Upper lobe of left lung (tissue), 4 donors: ENCODE measurements at regions not wholly inside any gene's neighbourhood (a gene's known extent, or its start where the extent isn't known, plus 50 kb on each side); places are given as distances from the start of the nearest gene placed in this dataset.

Source experiments
- CTCF ChIP-seq, 6 experiments: fragments of 450-650 bp in 4 of 6; fragments of 200-600 bp in 2 of 6; sonication (generic) in 2 of 6; IDR thresholded peaks; one replicate each; pipeline ENCODE4 v1.5.1; 2016 to 2019; ENCODE audit warnings: antibody characterized with exemption in 6 of 6
- POLR2A ChIP-seq, 4 donors: fragments of 450-650 bp; IDR thresholded peaks; one replicate each; pipeline ENCODE4 v1.5.1; 2016 to 2017; ENCODE audit warnings: antibody characterized with exemption in 4 of 4, mild to moderate bottlenecking in 2 of 4
- POLR2AphosphoS5 ChIP-seq, 2 donors: sonication (generic); formaldehyde crosslinking; IDR thresholded peaks; one replicate each; pipeline ENCODE4 v1.5.1; 2017; ENCODE audit warnings: antibody characterized with exemption in 2 of 2

- TF ChIP-seq CTCF (IDR thresholded peaks at IDR 0.05) (no peak), POLR2A (IDR thresholded peaks at IDR 0.05) (no peak), POLR2AphosphoS5 (IDR thresholded peaks at IDR 0.05) (no peak)
Measured at GRCh38 chr18:76752400-76752799, 70.0 kb upstream of the ZNF236 start.
